Esophagus squamous epithelium (tissue), 5 donors: ENCODE measurements at regions not wholly inside any gene's neighbourhood (a gene's known extent, or its start where the extent isn't known, plus 50 kb on each side); places are given as distances from the start of the nearest gene placed in this dataset.

Experiments
- DNase-seq: peaks from one replicate; lab custom pipeline; 2025; lab: John Stamatoyannopoulos, UW
- H3K27ac ChIP-seq, 4 donors: fragments of 200-600 bp; sonication (generic); one replicate each; pipeline ENCODE4 v1.5.1; 2016 to 2019; ENCODE audit warnings: mild to moderate bottlenecking in 1 of 4
- H3K27me3 ChIP-seq, 4 donors: fragments of 200-600 bp; sonication (generic); 1 replicate in 3 of 4; 2 replicates in 1 of 4; pipeline versions ENCODE4 v1.5.1 to v1.6.0; 2017 to 2021; ENCODE audit warnings: antibody characterized with exemption in 1 of 4
- H3K36me3 ChIP-seq, 3 donors: fragments of 200-600 bp; sonication (generic); one replicate each; pipeline ENCODE4 v1.5.1; 2016 to 2019
- H3K4me1 ChIP-seq, 3 donors: fragments of 200-600 bp; sonication (generic); one replicate each; pipeline ENCODE4 v1.5.1; 2017 to 2019
- H3K4me3 ChIP-seq, 4 donors: fragments of 200-600 bp; sonication (generic); 1 replicate in 3 of 4; 2 replicates in 1 of 4; pipeline ENCODE4 v1.5.1; 2016 to 2019; ENCODE audit warnings: mild to moderate bottlenecking in 2 of 4, moderate library complexity in 1 of 4
- H3K9me3 ChIP-seq, 3 donors: fragments of 200-600 bp; sonication (generic); one replicate each; pipeline ENCODE4 v1.5.1; 2016 to 2019
- POLR2A ChIP-seq, 4 donors: fragments of 450-650 bp; IDR thresholded peaks; one replicate each; pipeline ENCODE4 v1.6.1; 2017; ENCODE audit warnings: antibody characterized with exemption in 4 of 4, mild to moderate bottlenecking in 4 of 4, moderate library complexity in 3 of 4
- WGBS, 2 donors: methylation state at CpG; one replicate each; pipeline ENCODE4 v1.1.5; 2018; 5-methylcytosine and 5-hydroxymethylcytosine counted together
- intact Hi-C: fragments of 100-400 bp; cut with DNase I; formaldehyde crosslinking; loops from one replicate; pipeline ENCODE4 v1.15.0; 2022
- TF ChIP-seq, protein P1 (sequence below), 6 experiments: fragments of 450-650 bp in 4 of 6; fragments of 200-600 bp in 2 of 6; sonication (generic) in 2 of 6; IDR thresholded peaks; one replicate each; pipeline ENCODE4 v1.5.1; 2016 to 2019; ENCODE audit warnings: antibody characterized with exemption in 6 of 6, mild to moderate bottlenecking in 4 of 6, moderate library complexity in 4 of 6
- donor health status: DM: yes; HTN: yes; CAD: no.

DNA sequence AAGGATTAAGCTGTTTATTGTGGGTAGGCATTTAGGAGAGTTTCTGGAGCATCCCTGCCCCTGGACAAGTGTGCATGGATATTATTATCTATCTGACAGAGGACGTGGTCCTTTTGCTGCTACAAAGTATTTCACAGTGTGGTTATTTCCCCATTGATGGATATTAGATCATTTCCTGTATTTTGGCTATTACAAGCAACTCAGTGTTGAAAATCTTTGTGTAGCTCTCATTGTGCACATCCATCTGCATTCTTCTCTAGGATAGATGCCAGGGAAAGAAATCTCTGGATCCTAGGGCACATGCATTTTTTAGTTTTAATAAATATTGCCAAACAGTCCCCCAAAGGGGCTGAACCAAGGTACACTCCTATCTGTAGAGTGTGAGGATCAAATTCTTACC is 154.3 kb upstream of the SRRM4 start:
- Histone ChIP-seq H3K9me3 (peaks cover 0 to 14% (median 0%) of the 10 kb centered on the region in 3 donors), H3K36me3 (no peaks in the 10 kb centered on the region), H3K27ac (no peak overlapping the region), H3K27me3 (no peaks in the 10 kb centered on the region), H3K4me3 (no peak overlapping the region), H3K4me1 (no peaks in the 10 kb centered on the region)
- no peak for TF ChIP-seq POLR2A (IDR thresholded peaks at IDR 0.05)
- TF ChIP-seq, protein P1, sequence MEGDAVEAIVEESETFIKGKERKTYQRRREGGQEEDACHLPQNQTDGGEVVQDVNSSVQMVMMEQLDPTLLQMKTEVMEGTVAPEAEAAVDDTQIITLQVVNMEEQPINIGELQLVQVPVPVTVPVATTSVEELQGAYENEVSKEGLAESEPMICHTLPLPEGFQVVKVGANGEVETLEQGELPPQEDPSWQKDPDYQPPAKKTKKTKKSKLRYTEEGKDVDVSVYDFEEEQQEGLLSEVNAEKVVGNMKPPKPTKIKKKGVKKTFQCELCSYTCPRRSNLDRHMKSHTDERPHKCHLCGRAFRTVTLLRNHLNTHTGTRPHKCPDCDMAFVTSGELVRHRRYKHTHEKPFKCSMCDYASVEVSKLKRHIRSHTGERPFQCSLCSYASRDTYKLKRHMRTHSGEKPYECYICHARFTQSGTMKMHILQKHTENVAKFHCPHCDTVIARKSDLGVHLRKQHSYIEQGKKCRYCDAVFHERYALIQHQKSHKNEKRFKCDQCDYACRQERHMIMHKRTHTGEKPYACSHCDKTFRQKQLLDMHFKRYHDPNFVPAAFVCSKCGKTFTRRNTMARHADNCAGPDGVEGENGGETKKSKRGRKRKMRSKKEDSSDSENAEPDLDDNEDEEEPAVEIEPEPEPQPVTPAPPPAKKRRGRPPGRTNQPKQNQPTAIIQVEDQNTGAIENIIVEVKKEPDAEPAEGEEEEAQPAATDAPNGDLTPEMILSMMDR (IDR thresholded peaks at IDR 0.05), result no peak
- WGBS, 2 donors, result 25 to 30% methylated on average over 1 of the region's 1 CpG
- intact Hi-C loops, result no loop called here
- DNase-seq, result no peak

- Histone ChIP-seq H3K4me3 (no peak overlapping the region), H3K4me1 (no peaks in the 10 kb centered on the region), H3K9me3 (peaks cover 0 to 14% (median 0%) of the 10 kb centered on the region in 3 donors), H3K27me3 (no peaks in the 10 kb centered on the region), H3K27ac (no peak overlapping the region), H3K36me3 (no peaks in the 10 kb centered on the region)
- 68 to 69% methylated on average over 6 of the region's 6 CpGs for WGBS, 2 donors
- intact Hi-C loops, result no loop called here
- TF ChIP-seq, protein P1 (IDR thresholded peaks at IDR 0.05), result no peak
- no peak for TF ChIP-seq POLR2A (IDR thresholded peaks at IDR 0.05)
- DNase-seq, result no peak
Observed at GRCh38 chr12:118827606-118828005, 153.7 kb upstream of the SRRM4 start.

- Histone ChIP-seq H3K4me1 (no peaks in the 10 kb centered on the region), H3K9me3 (peaks cover 0 to 12% (median 0%) of the 10 kb centered on the region in 3 donors), H3K36me3 (no peaks in the 10 kb centered on the region), H3K4me3 (no peak overlapping the region), H3K27ac (no peak overlapping the region), H3K27me3 (no peaks in the 10 kb centered on the region)
- WGBS, 2 donors, result 100% methylated on average over 1 of the region's 1 CpG
- DNase-seq, result no peak
- intact Hi-C loops, result no loop called here
- no peak for TF ChIP-seq POLR2A (IDR thresholded peaks at IDR 0.05)
- TF ChIP-seq, protein P1 (IDR thresholded peaks at IDR 0.05), result no peak
Observed at GRCh38 chr12:118830296-118830695, 151.0 kb upstream of the SRRM4 start.

DNA sequence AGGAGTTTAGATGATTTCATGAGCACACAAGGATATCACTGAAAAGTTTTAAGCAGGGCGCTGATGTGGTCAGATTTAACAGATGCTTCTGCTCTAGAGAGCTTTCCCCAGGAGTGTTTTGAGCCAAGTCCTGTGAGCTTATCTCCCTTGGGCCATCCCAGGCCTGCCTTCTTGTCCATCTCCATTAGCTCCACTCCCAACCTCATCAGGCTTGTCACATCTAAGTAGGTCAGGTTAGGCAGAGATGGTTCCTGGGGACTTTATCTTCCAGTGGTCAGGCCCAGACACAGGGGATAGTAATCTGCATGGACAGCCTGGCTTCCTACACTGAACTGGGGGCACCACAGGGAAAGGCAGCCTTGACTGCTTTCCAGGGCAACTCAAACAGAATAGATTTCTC is 145.4 kb upstream of the SRRM4 start:
- no peaks in the 10 kb centered on the region for H3K4me1 ChIP-seq
- no peak for TF ChIP-seq POLR2A (IDR thresholded peaks at IDR 0.05)
- TF ChIP-seq, protein P1 (IDR thresholded peaks at IDR 0.05), result no peak
- 68 to 82% methylated on average over 1 of the region's 1 CpG for WGBS, 2 donors
- no peak overlapping the region for H3K27ac ChIP-seq
- no peaks in the 10 kb centered on the region for H3K27me3 ChIP-seq
- no peak overlapping the region for H3K4me3 ChIP-seq
- H3K36me3 ChIP-seq, result no peaks in the 10 kb centered on the region
- no peak for DNase-seq
- H3K9me3 ChIP-seq, result no peaks in the 10 kb centered on the region
- intact Hi-C loops, result no loop called here

DNA sequence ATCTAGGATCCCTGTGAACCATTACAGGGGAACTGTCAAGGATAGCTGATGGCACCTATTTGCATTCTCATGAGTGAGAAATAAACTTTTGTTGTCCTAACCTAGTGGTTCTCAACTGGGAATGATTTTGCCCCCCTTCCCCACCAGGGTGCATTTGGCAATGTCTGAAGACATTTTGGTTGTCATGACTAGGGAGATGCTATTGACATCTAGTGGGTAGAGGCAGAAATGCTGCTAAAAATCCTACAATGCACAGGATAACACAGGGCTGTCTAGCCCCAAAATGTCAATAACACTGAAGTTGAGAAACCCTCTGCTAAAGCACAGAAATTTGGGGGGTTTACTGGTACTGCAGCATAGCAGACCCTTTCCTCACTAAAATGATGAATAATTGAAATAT is 140.9 kb upstream of the SRRM4 start:
- Histone ChIP-seq H3K36me3 (no peaks in the 10 kb centered on the region), H3K4me3 (no peak overlapping the region), H3K4me1 (no peaks in the 10 kb centered on the region), H3K27ac (no peak overlapping the region), H3K27me3 (no peaks in the 10 kb centered on the region), H3K9me3 (no peaks in the 10 kb centered on the region)
- intact Hi-C loops, result no loop called here
- TF ChIP-seq, protein P1 (IDR thresholded peaks at IDR 0.05), result no peak
- TF ChIP-seq POLR2A (IDR thresholded peaks at IDR 0.05), result no peak
- DNase-seq, result no peak
